Nucleus accumbens (tissue), 56 donors: ENCODE measurements at regions not wholly inside any gene's neighbourhood (a gene's known extent, or its start where the extent isn't known, plus 50 kb on each side); places are given as distances from the start of the nearest gene placed in this dataset.

Experiments
- DNase-seq, 56 donors: peaks; one replicate each; lab custom pipeline; 2025; lab: John Stamatoyannopoulos, UW

DNA sequence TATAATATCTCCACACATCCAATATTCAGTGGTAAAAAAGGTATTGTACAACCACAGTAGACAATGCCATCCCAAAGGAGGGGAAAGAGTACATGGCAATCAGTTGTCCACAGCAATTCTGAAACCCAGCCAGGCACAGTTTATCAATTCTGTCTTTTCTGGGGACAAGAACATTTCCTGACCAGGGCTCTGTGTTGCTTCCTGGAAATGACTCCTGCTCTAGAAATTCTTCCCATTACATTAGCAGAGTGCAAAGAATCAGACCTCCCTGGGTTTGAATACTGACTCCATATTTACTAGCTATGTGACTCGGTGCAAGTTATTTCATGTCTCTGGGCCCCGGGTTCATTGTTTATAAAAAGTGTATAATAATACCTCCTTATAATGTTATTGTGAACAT, 220.4 kb upstream of the CFAP20DC start:
- no peak for DNase-seq

- DNase-seq = no peak
These were observed 218.3 kb upstream of the CFAP20DC start for GRCh38 chr3:59268170-59268569.

- no peak for DNase-seq
These were observed 217.2 kb upstream of the CFAP20DC start for GRCh38 chr3:59267021-59267420.

- DNase-seq = no peak
These were observed 216.7 kb upstream of the CFAP20DC start for GRCh38 chr3:59266551-59266950.

- no peak for DNase-seq
These were observed 215.7 kb upstream of the CFAP20DC start for GRCh38 chr3:59265566-59265965.

GRCh38 chr3:59264366-59264765, 214.5 kb upstream of the CFAP20DC start:
- no peak for DNase-seq

GRCh38 chr3:59263152-59263551, 213.3 kb upstream of the CFAP20DC start:
- no peak for DNase-seq

GRCh38 chr3:59262076-59262498, 212.3 kb upstream of the CFAP20DC start:
- no peak for DNase-seq

DNA sequence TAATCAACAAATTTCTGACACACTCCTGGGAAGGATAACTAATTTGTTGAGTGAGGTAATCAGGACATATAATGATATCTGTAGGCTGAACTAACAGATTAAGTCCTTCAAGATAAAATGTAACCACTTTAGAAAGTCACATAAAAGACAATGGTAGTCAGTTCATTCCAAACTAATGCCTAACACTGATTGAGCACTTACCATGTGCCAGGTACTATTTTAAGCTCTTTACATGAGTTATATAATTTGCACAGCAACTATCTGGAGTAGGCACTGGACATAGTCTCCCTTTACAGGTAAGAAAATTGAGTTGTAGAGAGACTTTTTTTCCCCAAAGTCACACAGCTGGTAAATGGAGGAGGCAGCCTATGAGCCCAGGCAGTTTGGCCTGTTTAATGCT, 211.2 kb upstream of the CFAP20DC start:
- no peak for DNase-seq

DNA sequence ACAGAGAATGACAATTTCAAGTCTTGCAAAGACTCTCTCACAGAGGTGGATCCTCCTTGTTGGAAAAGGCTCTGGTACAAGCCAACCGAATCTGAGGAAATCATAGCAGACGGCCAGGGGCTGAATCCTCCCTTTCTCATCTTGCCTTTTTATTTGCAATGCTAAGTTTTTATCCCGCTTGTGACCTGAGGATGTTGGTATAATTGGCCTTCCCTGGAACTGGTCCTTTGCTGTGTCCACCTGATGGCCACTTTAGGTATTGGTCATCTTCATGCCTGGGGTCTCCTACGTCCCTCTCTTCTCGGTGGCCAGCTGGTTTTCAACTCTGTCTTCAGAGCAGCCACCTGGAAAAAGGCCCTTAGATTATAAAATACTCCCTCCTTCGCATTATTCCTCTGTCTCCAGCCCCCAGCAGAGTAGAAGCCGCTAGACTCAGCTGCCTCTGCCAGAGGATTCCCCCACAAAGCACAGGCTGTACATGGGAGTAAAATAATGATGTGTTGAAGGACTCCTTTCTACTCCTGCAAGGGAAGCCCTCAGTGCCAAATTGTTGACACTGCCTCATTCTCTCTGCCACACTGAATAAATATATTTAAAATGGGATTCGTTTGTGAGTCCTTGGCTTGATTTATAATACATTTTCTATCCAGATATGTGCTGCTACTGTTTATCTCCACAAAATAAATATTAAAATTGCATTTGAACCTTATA, 208.9 kb upstream of the CFAP20DC start:
- DNase-seq = no peak

DNA sequence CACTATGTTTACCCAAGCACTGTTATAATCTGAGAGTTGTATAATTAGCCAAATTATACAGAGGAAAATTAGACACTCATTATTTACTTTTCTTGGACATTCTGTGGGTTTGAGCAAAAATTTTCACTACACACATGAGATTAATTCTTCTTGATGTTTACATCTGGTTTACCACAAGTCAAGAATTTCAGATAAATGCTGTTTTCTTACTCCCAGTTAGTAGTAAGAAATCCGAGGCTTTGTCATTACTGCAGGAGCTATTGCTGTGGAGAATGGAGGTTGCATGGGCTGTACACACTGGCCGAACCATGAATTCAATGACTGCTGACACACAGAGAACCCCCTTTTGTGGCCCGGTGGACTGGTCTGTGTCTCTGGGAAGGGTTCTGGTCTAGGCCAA, 207.7 kb upstream of the CFAP20DC start:
- DNase-seq = no peak

DNA sequence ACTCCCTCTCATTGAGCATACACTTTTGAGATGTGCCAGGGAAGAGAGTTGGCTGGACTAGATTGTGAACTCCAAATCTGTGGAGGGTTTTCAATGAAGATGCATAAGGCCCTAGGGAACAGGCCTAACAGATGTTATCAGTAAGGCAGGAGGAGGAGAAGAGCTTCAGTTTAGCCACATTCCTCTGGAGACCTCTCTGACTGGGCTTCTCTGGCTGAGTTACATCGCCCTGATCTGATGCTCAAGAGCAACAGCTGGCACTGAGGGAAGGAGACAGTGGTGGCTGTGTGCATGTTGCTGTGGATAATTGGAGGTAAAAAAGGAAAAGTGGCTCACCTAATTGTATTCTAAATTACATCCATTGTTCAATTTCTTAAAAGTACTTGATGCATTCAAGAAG, 206.4 kb upstream of the CFAP20DC start:
- no peak for DNase-seq

- DNase-seq = no peak
These were observed 205.2 kb upstream of the CFAP20DC start for GRCh38 chr3:59254976-59255375.

DNA sequence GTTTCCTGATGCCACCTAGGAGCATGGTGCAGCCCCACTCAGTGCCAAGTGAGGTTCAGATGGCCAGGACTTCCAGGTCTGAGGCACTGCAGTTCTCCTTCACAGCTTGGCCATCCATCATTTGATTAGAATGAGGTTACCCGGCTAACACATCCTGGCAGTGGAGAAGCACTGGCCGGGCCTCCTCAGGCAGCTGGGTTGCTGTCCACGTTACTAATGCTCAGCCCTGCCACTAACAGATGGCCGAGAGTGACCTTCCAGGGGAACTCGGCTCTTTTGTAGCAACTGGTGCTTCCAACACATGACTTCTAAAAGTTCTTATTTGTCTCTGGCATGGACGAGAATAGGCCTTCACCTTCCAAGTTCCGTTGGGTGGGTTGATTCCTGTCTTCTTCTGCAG, 204.6 kb upstream of the CFAP20DC start:
- no peak for DNase-seq

DNA sequence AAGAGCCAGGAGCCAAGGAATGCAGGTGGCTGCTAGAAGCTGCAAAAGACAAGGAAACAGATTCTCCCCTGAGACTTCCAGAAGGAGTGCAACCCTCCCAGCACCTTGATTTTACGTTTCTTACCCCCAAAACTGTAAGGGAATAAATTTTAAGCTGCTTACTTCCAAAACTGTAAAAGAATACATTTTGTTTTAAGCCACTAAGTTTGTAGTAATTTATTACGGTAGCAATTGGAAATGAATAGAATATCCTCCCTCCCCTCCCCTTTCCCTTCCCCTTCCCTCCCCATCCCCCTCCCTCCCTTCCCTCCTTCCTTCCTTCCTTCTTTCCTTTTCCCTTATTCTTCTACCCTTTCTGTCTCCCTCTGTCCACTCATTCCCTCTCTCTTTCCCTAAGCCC, 203.7 kb upstream of the CFAP20DC start:
- DNase-seq = no peak

- DNase-seq = no peak
These were observed 202.0 kb upstream of the CFAP20DC start for GRCh38 chr3:59251869-59252268.

DNA sequence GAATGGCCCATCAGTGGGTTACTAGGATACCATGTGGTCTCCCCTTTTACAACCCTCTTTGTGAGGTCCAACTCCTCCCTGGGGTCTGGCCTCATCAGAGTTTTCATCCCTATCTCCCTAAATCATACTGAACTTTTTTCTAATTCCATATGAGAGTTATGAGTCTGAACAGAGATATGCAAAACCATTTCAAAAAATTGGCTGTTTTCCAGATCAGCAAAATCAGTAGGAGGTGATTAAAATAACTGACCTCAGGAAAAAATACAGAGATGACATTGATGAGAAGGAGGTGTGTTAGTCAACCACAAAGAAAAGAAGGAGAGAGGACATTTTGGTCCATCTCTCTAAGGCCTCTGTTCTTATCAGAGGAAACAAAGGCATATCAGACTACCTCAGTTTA, 200.8 kb upstream of the CFAP20DC start:
- DNase-seq = no peak

DNA sequence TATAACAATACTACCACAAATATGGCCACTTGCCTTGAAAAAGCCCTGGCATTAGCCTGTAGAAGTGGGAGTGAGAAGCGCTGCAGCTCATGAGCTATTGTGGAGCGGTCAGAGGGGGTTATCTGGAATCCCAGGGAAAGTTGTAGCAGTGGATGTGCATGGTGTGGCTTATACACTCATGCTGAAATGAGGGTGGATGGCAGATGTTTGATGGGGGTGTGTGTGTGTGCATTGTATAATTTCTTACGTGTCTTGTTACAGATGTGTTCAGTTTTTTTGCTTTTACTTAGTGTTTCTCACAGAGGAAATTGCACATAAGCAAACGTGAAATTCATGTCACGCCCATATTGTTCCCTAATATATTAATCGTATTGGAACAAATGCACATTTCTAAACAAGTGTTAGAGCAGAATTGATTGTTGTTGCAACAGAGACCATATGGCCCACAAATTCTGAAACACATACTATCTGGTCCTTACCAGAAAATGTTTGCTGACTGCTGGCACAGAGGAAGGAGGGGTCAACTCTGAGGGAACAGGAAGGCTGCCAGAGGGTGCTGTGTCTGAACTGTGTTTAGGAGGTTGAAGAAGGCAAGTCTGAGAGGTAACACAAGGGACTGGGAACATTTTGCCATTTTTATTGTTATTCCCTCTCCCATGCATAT, 200.0 kb upstream of the CFAP20DC start:
- DNase-seq = no peak

DNA sequence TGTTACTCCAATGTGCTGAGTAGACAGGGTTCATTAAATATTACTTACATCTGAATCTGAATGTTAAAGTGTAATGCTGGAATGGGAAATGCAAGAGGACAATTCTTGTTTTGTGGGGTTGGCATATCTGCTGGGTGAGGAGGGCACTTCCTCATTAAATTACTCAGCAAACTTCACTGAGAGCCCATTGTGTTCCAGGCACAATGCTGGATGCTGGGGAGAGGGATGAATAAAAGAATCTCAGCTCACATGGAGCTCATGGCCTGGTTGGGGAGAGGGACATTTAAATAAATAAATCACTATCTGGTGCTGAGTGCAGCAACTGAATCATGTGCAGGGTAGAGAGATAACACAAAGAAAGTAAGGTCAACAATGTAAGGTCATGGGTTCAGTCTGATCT, 199.2 kb upstream of the CFAP20DC start:
- peak in 36 of 56 donors; percentile 1 to 57 (median 24) for DNase-seq

GRCh38 chr3:59247402-59247841, 197.6 kb upstream of the CFAP20DC start:
- no peak for DNase-seq

DNA sequence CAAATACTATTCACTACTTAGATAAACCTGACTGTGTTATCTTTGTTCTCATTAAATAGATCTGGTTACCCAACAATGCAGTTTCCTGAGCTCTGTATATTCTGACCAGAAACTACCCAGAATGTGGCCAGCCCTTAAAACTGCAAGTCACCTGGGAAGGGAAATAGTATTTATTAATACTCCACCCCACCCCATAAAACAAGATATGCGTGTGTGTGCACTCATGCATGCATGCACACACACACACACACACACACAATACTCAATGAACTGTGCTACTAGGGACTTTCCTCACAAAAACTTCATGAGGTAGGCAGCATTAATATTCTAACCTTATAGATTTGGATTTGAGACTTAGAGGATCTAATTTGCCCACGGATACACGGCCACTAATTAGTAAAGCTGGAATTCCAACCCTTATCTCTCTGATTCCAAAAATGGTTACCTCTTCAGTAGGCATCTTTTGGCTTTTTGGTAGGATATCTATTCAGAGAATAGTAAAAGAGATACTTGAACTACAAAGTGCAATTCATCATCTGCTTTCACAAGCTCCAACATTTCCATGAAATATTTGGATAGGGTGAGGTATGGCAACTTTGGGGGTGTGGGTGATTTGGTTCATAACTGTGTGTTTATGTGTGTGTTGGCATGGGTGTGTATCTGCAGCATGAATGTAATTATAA, 197.0 kb upstream of the CFAP20DC start:
- no peak for DNase-seq
